PC-9 (cell line): ENCODE measurements at regions not wholly inside any gene's neighbourhood (a gene's known extent, or its start where the extent isn't known, plus 50 kb on each side); places are given as distances from the start of the nearest gene placed in this dataset.

Experiments used
- BruUV-seq: library from RNA; stranded (reverse); fragments of 400-500 nt; replicated peaks from 2 replicates; lab custom pipeline; 2021; lab: Mats Ljungman, UMichigan
- CTCF ChIA-PET: fragments of 300-600 bp; sonication (Branson Sonifier 250); formaldehyde crosslinking; loops from one replicate; lab custom pipeline; 2022; ENCODE audit warnings: antibody characterized with exemption; lab: Charles Lee
- POLR2A ChIA-PET: fragments of 300-600 bp; sonication (Branson Sonifier 250); formaldehyde crosslinking; loops from one replicate; lab custom pipeline; 2022; ENCODE audit warnings: antibody characterized with exemption; ENCODE audit not compliant: unreplicated experiment; lab: Charles Lee
- DNase-seq, 2 experiments: peaks; one replicate each; pipeline versions ENCODE4 v3.0.0 to v3.0.0-alpha.2; 2015 to 2022; ENCODE audit warnings: mixed read lengths in 1 of 2
- H2AFZ ChIP-seq: fragments of 200-600 bp; sonication (generic); 2 replicates; pipeline ENCODE4 v1.8.1; 2017; ENCODE audit warnings: antibody characterized with exemption
- H3F3A ChIP-seq: fragments of 200-600 bp; sonication (generic); 2 replicates; pipeline ENCODE4 v1.8.1; 2017; ENCODE audit warnings: antibody characterized with exemption, mild to moderate bottlenecking, low read depth; ENCODE audit not compliant: insufficient read depth
- H3K27ac ChIP-seq: fragments of 200-600 bp; sonication (generic); 2 replicates; pipeline ENCODE4 v1.6.1; 2016; ENCODE audit warnings: mixed run types
- H3K27me3 ChIP-seq: fragments of 200-600 bp; sonication (generic); 2 replicates; pipeline ENCODE4 v1.6.1; 2016; ENCODE audit warnings: low read depth, mixed run types; ENCODE audit not compliant: insufficient read depth
- H3K36me3 ChIP-seq: fragments of 200-600 bp; sonication (generic); 2 replicates; pipeline ENCODE4 v1.6.1; 2016; ENCODE audit warnings: low read depth, mixed run types
- H3K4me1 ChIP-seq: fragments of 200-600 bp; sonication (generic); replicated peaks from 2 replicates; pipeline ENCODE4 v1.6.1; 2016; ENCODE audit warnings: mixed run types; ENCODE audit not compliant: insufficient read depth
- H3K4me2 ChIP-seq: fragments of 200-600 bp; sonication (generic); 2 replicates; pipeline ENCODE4 v1.6.1; 2017; ENCODE audit warnings: mixed run types
- H3K4me3 ChIP-seq: fragments of 200-600 bp; sonication (generic); 2 replicates; pipeline ENCODE4 v1.6.1; 2016; ENCODE audit warnings: mixed run types
- H3K79me2 ChIP-seq: fragments of 200-600 bp; sonication (generic); 2 replicates; pipeline ENCODE4 v1.6.1; 2017; ENCODE audit warnings: low read depth, mixed run types
- H3K9me2 ChIP-seq: fragments of 200-600 bp; sonication (generic); 2 replicates; pipeline ENCODE4 v1.8.1; 2017; ENCODE audit warnings: mild to moderate bottlenecking; ENCODE audit not compliant: insufficient read depth
- H3K9me3 ChIP-seq: fragments of 200-600 bp; sonication (generic); 2 replicates; pipeline ENCODE4 v1.8.1; 2016; ENCODE audit warnings: low read depth; ENCODE audit not compliant: insufficient read depth
- H4K20me1 ChIP-seq: fragments of 200-600 bp; sonication (generic); 2 replicates; pipeline ENCODE4 v1.8.1; 2017; ENCODE audit not compliant: insufficient read depth
- EZH2 ChIP-seq: fragments of 200-600 bp; sonication (generic); IDR thresholded peaks from 2 replicates; pipeline ENCODE4 v1.8.0; 2017; ENCODE audit warnings: antibody characterized with exemption, low read depth
- intact Hi-C: fragments of 100-400 bp; cut with micrococcal nuclease; formaldehyde crosslinking; loops from one replicate; pipeline ENCODE4 v1.10.0; 2022; ENCODE audit not compliant: unreplicated experiment
- TF ChIP-seq, protein P1 (sequence below): fragments of 200-600 bp; sonication (generic); conservative IDR thresholded peaks from 2 replicates; pipeline ENCODE4 v1.6.1; 2017; ENCODE audit warnings: mixed run types, antibody characterized with exemption, mild to moderate bottlenecking, moderate library complexity

DNA sequence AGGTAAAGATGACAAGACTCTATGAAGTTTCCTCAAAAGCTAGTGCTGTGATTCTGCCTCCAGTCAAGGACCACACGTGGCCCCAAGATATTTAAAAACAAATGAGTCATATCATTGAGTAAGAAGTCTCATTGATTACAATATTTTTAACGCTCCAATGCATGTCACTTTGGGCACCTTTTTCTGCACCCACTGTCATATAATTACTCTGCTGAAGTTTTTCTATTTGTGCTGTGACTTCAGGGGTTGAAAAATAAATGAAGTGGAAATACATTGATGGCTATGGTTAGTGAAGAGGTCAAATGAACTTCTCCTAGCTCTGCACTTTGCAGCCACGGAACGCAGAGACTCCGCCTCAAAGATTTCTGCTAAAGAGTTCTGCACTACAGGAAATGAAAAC is 344.3 kb upstream of the KYNU start:
- peak in 1 of 2 experiments; percentile 37 for DNase-seq
- no peaks in the 10 kb centered on the region for H3K27me3 ChIP-seq
- H3K4me2 ChIP-seq: no peak overlapping the region
- intact Hi-C loops: no loop called here
- H3F3A ChIP-seq: no peaks in the 10 kb centered on the region
- H3K36me3 ChIP-seq: no peaks in the 10 kb centered on the region
- peaks cover 14% of the 10 kb centered on the region for H3K9me3 ChIP-seq
- 0 out of 2 replicates have a peak, but pooled peaks cover 4% of the 10 kb centered on the region for H3K4me1 ChIP-seq
- POLR2A ChIA-PET: interaction anchor here (0.7 kb wide), 1 partner anchor 335 kb away, joined by 7 read pairs; no protein-coding TSS in a partner anchor
- no peak overlapping the region; the same call in 1 of the 2 replicates for H2AFZ ChIP-seq
- H3K4me3 ChIP-seq: no peak overlapping the region
- no TSS peak for BruUV-seq
- no peaks in the 10 kb centered on the region for H4K20me1 ChIP-seq
- no peaks in the 10 kb centered on the region for H3K9me2 ChIP-seq
- TF ChIP-seq, protein P1, sequence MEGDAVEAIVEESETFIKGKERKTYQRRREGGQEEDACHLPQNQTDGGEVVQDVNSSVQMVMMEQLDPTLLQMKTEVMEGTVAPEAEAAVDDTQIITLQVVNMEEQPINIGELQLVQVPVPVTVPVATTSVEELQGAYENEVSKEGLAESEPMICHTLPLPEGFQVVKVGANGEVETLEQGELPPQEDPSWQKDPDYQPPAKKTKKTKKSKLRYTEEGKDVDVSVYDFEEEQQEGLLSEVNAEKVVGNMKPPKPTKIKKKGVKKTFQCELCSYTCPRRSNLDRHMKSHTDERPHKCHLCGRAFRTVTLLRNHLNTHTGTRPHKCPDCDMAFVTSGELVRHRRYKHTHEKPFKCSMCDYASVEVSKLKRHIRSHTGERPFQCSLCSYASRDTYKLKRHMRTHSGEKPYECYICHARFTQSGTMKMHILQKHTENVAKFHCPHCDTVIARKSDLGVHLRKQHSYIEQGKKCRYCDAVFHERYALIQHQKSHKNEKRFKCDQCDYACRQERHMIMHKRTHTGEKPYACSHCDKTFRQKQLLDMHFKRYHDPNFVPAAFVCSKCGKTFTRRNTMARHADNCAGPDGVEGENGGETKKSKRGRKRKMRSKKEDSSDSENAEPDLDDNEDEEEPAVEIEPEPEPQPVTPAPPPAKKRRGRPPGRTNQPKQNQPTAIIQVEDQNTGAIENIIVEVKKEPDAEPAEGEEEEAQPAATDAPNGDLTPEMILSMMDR: no peak
- TF ChIP-seq EZH2: no peak
- CTCF ChIA-PET: no interaction called here
- H3K27ac ChIP-seq: no peak overlapping the region
- no peaks in the 10 kb centered on the region for H3K79me2 ChIP-seq

DNA sequence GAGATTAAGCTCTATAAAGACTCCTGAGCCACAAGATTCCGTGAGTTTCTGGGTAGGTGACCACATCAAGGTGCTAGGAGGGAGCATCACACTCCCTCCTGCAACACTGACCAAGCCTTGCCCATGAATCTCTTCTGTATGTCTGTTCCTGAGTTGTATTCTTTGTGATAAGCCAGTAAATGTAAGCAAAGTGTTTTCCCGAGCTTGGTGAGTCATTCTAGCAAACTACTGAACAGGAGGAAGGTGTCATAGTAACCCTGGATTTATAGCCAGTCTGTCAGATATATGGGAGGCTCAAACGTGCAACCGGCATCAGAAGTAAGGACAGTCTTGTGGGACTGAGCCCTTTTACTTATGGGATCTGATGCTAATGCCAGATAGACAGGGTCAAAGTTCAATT is 346.1 kb upstream of the KYNU start:
- DNase-seq: no peak
- ChIA-PET POLR2A (no interaction called here), CTCF (no interaction called here)
- Histone ChIP-seq H3K27ac (no peak overlapping the region), H3K4me2 (peak overlapping the region; percentile 8; the same call in 1 of the 2 replicates), H2AFZ (no peak overlapping the region; the same call in 1 of the 2 replicates), H3K9me2 (no peaks in the 10 kb centered on the region), H3K36me3 (no peaks in the 10 kb centered on the region), H3K4me1 (0 out of 2 replicates have a peak, but pooled peaks cover 4% of the 10 kb centered on the region), H3K27me3 (no peaks in the 10 kb centered on the region), H3F3A (no peaks in the 10 kb centered on the region), H3K9me3 (peaks cover 14% of the 10 kb centered on the region), H3K79me2 (no peaks in the 10 kb centered on the region), H4K20me1 (no peaks in the 10 kb centered on the region), H3K4me3 (no peak overlapping the region)
- intact Hi-C loops: no loop called here
- no TSS peak for BruUV-seq
- no peak for TF ChIP-seq EZH2
- TF ChIP-seq, protein P1: no peak

DNA sequence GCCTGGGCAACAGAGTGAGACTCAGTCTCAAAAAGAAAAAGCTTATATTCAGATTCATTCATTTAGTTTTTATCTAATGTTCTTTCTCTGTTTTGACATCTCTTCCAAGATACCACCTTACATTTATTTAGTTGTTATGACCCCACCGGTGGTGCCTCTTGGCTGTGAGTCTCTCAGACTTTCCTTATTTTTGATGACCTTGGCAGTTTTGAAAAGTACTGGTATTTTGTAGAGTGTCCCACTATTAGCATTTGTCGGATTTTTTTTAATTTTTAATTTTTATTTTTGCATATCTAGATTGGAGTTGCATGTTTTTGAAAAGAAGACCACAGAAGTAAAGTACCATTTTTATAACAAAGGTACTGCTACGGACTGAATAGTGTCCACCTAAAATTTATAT is 351.7 kb upstream of the KYNU start:
- POLR2A ChIA-PET: no interaction called here
- Histone ChIP-seq H3F3A (no peaks in the 10 kb centered on the region), H3K27ac (no peak overlapping the region), H4K20me1 (no peaks in the 10 kb centered on the region), H3K9me2 (no peaks in the 10 kb centered on the region), H3K79me2 (no peaks in the 10 kb centered on the region), H2AFZ (no peak overlapping the region), H3K4me1 (no peaks in the 10 kb centered on the region), H3K9me3 (peaks cover 3% of the 10 kb centered on the region; the same call in 1 of the 2 replicates), H3K4me2 (no peak overlapping the region), H3K36me3 (no peaks in the 10 kb centered on the region), H3K27me3 (no peaks in the 10 kb centered on the region), H3K4me3 (no peak overlapping the region)
- intact Hi-C loops: no loop called here
- no TSS peak for BruUV-seq
- CTCF ChIA-PET: no interaction called here
- TF ChIP-seq, protein P1: no peak
- no peak for TF ChIP-seq EZH2
- DNase-seq: no peak
